HG02798 (cell line): ENCODE measurements at regions not wholly inside any gene's neighbourhood (a gene's known extent, or its start where the extent isn't known, plus 50 kb on each side); places are given as distances from the start of the nearest gene placed in this dataset.
"Not testable (repeated sequence)": the region's sequence is repeated elsewhere in the genome, so short reads cannot be mapped to it uniquely, and the experiment has no call there.

Experiments used
- ATAC-seq: cut with Tn5 transposase; IDR thresholded peaks from one replicate; pipeline ENCODE4 v1.9.1; 2021; ENCODE audit warnings: mild to moderate bottlenecking; ENCODE audit not compliant: unreplicated experiment, poor library complexity

DNA sequence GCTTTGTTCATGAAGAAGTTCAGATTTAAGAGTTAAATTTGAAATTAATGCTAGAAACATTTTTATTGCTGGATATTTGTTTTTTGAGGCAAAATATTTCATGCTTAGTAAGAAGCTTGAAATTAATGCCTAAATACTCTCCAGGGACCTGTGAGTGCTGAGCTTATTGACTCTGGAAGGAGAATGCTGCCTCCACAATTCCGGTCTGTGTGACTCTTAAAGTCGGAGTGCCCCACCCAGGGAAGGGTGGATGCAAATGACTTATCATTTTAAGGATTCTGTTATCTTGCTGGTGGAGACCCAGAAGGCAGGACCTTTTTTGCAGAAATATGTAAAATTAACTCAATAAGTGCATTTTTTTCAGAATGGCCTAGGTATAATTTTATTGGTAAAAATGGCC, 143.8 kb upstream of the RXFP2 start:
- ATAC-seq, result no peak

DNA sequence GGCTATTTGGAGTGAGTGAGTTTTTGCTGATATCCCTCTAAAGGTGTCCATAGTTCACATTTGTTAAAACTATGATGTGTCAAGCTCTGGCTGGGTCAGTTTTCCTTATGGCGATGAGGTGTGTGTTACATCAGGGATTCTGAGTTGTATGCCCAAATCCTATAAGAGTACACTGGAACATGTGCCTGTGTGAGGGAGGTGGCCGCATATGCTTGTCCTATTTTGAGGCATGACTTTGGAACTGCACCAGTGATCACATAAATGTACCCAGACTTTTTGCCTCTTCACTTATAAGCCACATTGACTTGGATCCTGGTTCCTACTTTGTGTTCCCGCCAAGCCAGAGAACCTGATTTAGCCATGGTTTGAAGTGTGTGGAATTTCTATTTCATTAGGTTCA, 140.3 kb upstream of the RXFP2 start:
- ATAC-seq, result no peak

DNA sequence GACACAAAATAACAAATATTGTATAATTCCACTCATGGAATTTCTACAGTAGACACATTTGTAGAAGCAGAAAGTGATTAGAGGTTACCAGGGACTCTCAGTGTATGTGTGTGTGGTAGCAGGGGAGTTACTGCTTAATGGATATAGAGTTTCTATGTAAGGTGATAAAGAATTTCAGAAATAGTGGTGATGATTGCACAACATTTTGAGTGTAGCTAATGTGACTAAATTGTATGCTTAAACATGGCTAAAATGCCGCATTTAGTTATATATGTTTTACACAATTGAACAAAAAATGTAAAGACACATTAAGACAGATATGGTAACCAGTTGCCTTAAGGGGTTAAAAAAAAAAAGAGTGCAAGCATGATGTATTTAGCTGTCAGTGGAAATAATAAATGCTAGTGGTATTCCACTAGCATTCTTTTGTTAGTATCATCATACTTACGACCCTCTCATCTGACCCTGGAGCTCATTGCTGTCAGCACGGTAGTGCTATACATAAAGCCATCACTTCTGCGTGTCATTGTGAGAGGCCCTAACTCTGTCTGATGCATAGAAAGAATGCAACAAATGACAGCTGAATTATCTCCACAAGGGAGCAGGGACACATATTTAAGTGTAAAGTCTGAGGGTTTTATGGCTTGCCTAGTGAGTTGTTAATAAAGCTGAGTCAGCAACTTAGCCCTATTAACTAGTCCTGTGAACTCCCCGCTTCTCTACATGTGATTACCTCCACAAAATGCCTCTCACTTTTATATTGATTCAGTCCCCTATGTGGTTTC, 134.1 kb upstream of the RXFP2 start:
- ATAC-seq, result no peak

DNA sequence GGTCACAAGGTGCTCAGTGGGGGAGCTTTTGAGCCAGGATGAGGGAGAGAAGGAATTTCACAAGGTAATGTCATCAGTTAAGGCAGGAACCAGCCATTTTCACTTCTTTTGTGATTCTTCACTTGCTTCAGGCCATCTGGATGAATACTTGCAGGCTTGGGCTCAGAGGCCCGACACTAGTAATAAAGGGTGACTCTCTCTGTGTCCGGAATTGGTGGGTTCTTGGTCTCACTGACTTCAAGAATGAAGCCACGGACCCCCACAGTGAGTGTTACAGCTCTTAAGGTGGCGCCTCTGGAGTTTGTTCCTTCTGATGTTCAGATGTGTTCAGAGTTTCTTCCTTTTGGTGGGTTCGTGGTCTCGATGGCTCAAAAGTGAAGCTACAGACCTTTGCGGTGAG, 131.8 kb upstream of the RXFP2 start:
- not testable (repeated sequence) for ATAC-seq

DNA sequence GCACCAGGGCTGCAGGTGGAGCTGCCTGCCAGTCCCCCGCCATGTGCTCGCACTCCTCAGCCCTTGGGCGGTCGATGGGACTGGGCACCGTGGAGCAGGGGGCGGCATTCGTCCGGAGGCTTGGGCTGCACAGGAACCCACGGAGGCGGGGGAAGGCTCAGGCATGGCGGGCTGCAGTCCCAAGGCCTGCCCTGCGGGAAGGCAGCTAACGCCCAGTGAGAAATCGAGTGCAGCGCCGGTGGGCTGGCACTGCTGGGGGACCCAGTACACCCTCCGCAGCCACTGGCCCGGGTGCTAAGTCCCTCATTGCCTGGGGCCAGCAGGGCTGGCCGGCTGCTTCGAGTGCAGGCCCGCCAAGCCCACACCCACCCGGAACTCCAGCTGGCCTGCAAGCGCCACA, 130.5 kb upstream of the RXFP2 start:
- ATAC-seq, result not testable (repeated sequence)

DNA sequence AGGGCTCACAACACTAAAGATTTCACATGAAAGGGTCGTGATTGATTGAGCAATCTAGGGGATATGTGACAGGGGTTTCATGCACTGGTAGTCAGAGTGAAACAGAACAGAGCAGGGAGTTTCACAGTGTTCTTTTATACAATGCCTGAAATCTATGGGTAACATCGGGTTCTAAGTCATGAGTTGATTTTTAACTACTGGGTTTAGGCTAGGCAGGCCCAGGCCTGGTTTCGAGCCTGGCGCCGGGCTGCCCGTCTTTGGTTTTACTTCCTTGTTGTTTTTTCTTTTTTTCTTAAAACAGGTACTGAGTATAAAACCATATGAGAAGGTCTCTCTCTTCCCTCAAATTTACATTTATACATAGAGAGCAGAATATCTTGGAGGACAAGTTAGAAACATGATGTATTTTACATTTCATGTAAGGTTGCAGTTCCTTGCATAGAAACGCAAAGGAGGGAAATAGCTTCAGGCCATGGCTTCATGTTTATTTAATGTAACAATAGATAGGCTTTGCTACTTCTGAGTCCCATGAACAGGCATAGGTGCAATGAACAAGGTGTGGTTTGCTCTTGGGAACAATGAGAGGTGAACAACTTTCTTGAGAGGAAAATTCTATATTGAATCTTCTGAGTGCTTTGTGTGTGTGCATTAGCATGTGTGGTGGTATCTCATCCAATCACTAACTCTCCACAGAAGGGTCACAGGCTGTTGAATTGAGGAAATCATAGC, 128.9 kb upstream of the RXFP2 start:
- ATAC-seq, result no peak

DNA sequence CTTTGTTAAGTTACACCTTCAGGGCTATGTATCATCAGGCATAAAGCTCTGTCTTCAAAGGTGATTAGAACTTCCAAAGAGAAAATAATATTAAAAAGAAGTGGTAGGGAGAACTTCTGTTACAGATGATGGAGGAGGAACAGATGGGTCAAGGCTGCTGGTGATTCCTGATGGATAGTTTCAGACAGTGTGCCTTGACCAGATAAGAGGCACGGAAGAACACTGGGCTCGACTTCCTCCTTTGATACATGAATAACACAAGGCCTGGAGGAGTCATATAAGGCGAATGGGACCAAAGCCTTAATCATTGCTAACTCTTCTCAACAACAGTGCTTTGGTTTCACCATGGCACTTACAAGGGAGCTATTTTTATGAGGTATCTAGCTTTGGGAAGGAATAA, 128.1 kb upstream of the RXFP2 start:
- ATAC-seq, result no peak

DNA sequence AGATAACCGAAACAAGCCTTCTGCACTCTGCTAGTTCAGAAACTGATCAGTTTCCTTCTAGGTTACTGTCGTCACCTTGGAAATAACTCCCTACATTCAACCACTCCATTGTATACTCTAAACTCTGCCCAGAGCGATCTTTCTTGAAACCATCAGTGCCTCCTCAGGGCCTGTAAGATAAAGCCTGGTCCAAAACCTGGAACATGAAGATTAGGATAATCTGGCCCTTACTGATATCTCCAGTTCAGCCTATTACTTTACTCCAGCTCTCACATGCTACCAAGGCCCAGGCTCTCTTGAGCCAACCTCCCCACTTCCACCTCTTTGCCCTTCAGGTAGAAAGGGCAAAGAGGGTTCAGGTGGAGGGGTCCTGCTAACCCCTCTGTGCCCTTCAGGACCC, 125.3 kb upstream of the RXFP2 start:
- ATAC-seq, result no peak

DNA sequence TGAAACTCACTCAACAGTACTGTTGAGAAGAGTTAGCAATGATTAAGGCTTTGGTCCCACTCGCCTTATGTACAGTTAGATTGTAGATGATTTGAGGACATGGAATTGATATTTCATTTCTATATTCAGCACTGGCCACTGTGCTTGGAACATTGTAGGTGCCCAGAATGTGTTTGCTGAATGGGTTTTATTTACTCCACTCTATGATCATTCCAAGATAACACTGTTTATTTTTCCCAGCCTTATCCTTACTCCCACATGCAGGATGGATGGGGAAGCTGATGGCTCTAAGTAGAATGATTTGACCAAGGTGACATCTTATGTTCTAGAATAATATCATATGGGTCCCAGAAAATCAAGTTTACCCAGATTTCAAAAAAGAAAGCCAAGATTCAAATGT, 124.6 kb upstream of the RXFP2 start:
- ATAC-seq, result no peak

DNA sequence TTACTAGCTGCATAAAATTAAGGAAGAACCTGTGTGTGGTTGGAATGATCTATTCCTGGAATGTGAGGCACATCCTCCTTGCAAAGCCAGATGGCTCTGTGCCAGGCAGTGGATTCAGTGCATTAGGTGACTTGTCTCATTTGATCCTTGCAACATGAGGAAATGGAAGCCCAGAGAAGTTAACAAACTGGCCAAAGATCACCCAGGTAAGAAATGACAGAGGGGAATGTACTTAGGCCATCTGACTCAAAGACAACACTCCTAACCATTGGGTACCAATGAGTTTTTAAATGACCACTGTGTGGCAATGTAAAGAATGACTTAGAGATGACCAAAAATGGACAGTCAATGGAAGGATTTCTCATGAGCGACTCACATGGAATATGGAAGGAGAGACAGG, 114.2 kb upstream of the RXFP2 start:
- ATAC-seq, result no peak

DNA sequence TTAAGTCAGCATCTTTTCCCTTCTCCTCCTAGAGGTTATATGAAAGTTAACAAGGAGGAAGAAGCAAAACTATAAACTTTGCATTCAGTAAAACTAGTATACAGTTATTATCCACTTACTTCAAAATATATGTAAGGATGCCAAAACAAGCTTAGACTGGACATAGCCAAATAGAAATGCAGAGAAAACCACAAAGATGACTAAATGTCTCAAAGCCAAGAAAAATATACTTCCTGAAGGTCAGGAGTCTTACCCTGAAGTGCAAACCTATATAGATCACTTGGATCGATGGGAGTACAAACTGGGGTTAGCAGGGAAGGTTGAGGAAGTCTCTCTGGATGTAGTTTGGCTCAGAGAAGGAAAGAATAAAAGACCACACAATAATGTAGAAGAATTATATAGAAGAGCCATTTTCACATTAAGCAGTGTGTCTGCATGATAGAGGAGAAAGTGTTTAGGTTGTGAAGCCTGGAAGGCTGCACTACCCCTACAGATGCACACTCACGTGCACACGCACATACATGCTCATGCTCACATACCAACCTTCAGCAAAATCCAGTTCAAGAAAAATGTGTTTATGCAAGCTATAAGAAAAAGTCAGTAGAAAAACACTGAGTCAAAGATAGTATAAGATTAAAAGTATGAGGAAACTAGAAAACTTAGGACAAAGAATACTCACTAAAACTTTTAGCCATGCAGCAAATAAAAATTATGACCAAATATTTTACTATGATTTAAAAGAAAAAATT, 112.1 kb upstream of the RXFP2 start:
- no peak for ATAC-seq

DNA sequence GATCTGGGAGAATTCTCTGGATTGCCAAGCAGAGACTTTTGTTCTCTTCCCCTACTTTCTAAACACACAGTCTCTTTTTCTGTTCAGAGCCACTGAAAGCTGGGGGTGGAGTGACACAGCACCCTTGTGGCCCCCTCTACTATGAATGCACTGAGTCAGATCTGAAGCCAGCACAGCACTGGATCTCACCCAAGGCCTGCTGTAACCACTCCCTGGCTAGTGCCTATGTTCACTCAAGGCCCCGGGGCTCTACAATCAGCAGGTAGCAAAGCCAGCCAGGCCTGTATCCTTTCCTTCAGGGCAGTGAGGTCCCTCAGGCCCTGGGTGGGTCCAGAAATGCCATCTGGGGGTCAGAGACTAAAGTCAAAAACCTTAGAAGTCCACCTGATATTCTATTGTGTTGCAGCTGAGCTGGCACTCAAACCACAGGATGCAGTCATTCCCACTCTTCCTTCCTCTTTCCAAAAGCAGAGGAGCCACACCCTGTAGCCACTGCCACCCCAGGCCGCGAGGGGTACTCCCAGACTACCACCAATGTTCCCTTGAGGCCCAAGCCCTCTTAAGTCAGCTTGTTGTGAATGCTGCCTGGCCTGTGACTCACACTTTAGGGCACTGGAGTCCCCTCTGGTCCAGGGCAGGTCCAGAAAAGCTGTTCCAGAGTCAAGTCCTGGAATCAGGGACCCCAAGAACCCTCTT, 110.1 kb upstream of the RXFP2 start:
- ATAC-seq, result no peak

DNA sequence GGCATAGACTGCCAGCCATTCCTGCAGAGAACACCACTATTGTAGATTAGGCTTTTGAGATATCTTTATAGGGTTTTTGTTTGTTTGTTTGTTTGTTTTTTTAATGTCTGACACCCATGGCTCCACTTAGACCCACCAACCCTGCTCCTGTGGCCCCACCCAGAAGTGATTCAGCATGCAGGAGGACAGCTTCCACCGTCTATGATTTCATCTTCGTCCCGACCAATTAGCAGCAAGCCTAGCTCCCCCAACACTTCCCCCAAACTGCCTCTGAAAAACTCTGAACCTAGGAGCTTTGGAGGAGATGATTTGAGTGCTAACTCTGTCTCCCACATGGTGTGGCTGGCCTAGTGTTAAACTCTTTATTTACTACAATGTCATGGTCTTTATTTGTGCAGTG, 108.3 kb upstream of the RXFP2 start:
- ATAC-seq, result no peak

DNA sequence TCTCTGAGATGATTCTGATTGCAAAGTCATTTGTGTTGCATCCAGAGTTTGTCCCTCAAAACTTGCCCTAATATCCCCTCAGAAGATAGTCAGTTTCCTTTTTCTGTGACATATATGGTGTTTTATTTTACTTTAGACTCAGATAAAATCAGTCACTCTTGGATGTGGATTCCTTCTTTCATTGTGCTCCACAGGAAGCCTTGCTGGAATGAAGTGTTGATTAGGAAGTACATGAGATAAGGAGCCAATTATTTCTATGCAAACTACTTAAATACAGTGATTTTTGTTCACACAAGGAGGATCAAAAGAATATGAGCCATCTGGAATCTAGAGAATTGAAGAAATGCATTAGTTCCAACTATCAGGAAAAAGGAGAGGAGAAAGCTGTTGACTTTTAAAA, 107.6 kb upstream of the RXFP2 start:
- no peak for ATAC-seq

DNA sequence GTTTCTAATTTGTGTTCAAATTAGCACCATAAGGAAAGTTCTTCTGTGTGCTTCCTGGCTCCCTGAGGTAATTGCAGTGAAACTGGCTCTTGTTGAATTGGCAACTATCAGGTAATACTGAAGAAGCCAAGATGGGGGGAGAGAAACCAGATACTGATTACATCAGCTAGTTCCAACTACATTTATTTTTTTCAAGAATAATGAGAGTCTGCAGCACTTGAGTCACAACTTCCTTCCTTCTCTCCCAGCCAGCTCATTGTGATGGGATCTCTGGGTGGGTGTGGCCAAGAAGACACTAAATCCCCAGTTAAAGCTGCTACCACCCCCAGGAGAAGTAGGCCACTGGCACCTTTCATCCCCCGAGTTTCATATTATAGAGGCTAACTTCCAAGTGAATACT, 100.7 kb upstream of the RXFP2 start:
- ATAC-seq, result no peak

DNA sequence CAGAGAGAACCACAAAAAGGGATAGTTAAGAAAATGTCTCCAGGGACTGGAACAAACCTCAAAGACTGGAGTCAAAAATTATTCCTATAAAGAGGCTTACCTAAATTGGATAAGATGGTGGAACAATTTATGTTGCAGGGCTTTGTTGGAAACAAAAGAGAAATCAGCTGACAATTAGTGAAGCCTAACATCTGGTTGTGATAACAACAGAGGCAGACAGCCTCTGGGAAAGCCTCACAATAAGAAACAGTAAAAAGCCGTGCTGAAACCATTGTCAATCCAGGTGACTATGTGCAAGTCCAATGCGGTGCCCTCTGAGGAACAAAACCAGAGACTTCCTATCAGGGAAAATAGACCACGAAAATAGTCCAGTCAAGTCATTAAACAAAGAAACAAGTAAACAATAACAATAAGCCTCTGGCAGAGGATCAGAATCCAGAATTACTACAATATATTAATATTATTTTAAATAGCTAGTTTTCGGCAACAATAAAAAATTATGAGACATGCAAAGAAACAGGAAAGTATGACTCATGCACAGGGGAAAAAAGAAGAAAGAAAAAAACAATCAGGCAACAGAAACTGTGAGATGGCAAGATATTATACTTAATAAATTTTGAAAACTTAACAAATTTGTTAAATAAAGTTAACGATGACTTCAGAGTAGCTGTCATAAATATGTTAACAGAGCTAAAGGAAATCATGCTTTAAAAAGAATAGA, 99.7 kb upstream of the RXFP2 start:
- ATAC-seq, result no peak

DNA sequence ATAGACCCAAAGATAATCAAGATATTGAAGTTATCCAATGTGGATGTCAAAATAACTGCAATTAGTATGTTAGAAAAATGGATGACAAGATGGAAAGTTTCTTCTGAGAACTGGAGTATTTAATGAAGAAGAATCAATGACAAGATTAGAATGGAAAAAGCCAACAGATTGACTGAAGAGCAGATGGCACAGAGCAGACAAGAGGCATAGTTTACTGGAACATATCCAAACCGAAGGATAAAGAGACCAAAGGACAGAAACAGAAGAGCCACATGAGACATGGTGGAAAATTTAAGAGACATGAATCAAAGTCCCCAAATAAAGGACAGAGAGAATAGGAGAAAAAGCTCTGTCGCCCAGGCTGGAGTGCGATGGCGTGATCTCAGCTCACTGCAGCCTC, 89.6 kb upstream of the RXFP2 start:
- ATAC-seq, result no peak

DNA sequence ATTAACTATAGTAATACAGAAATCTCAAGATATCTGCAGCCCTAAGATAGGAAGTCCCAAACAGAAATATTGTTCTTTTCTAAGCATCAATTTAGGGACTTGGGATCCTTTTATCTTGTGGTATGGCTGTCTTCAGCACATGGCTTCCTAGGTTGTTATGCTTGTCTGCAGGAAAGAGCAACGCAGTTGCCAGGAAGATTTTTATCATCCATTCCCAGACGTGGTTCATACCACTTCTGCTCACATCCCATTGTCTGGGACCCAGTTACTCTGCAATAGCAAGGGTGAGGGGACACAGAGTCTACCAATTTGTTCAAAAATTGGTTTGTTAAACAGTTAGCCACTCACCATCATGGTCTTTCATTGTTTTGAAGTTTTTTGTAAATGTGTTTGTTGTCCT, 85.6 kb upstream of the RXFP2 start:
- no peak for ATAC-seq

DNA sequence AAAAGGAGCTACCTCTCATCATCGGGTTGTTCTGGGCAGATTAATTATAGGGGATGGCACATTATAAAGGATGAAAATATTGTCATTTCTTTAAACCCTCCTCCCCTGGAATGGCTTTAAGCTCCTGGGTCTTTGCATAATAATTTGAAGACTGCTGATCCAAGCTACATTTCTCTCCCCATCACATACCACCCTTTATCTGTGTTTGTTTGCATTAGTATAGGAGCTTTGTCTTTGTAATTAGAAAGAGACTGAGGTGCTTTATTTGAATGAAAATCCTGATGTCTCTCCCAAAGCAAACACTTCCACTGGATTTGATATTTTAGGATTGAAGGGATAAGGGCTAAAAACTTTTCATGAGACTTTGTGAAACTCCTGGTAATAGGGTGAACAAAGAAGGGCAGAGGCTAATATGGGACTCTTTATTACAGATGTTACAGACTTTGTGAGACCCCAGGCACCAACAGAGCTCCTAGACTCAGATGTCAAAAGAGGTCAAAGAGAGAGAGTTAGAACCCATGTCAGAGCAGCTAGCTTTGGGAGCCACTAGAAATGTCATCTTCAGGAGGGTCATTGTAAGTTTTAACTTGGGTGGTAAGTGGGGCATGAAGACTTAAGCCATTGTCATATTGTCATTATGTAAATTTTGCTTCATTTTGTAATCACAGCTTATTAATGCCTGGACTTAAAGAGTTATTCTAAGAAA, 75.3 kb upstream of the RXFP2 start:
- no peak for ATAC-seq
